PFSK-1 (cell line): ENCODE measurements at regions not wholly inside any gene's neighbourhood (a gene's known extent, or its start where the extent isn't known, plus 50 kb on each side); places are given as distances from the start of the nearest gene placed in this dataset.

Source experiments
- FOXP2 ChIP-seq: optimal IDR thresholded peaks from 2 replicates; pipeline ENCODE3; 2011; ENCODE audit warnings: borderline replicate concordance, control low read depth, inconsistent platforms; ENCODE audit not compliant: insufficient read depth; ENCODE audit errors: extremely low read length, extremely low read depth
- POLR2AphosphoS5 ChIP-seq: IDR thresholded peaks from 2 replicates; pipeline ENCODE4 v1.6.1; 2012; ENCODE audit warnings: low read depth, mild to moderate bottlenecking, control low read depth, low read length, moderate library complexity
- SIN3A ChIP-seq: IDR thresholded peaks from 2 replicates; pipeline ENCODE4 v1.6.1; 2012; ENCODE audit warnings: mild to moderate bottlenecking, low read length, moderate library complexity, borderline replicate concordance; ENCODE audit not compliant: insufficient read depth
- TAF1 ChIP-seq: IDR thresholded peaks from 2 replicates; pipeline ENCODE4 v1.6.1; 2012; ENCODE audit warnings: low read length, control low read depth, borderline replicate concordance; ENCODE audit not compliant: insufficient read depth
- TF ChIP-seq, protein P1 (sequence below), 2 experiments: IDR thresholded peaks; 2 replicates each; pipeline versions ENCODE4 v1.6.1 to v1.8.0; 2011 to 2012; ENCODE audit warnings: low read depth in 2 of 2, low read length in 2 of 2, control low read depth in 1 of 2, inconsistent platforms in 1 of 2, mild to moderate bottlenecking in 1 of 2, moderate library complexity in 1 of 2; ENCODE audit not compliant: insufficient read depth in 1 of 2

DNA sequence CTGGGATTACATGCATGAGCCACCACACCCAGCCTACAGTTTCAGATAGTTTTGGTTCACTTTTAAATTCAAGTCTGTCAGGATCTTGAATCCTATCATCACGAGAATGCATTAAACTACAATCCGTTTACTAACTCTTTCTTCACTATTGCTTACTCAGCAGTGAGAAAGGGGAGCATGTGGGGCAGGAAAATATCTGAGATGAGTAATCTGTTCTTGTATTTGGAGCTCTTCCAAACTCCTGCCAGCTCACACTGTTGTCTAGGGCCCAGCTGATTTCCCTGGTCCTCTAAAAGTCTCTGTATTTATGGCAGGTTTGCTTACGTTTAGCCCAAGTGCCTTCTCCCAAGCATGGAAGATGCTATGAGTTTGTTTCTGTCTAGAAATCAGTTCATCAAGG, 152.2 kb downstream of the FGF18 start:
- TF ChIP-seq, protein P1, sequence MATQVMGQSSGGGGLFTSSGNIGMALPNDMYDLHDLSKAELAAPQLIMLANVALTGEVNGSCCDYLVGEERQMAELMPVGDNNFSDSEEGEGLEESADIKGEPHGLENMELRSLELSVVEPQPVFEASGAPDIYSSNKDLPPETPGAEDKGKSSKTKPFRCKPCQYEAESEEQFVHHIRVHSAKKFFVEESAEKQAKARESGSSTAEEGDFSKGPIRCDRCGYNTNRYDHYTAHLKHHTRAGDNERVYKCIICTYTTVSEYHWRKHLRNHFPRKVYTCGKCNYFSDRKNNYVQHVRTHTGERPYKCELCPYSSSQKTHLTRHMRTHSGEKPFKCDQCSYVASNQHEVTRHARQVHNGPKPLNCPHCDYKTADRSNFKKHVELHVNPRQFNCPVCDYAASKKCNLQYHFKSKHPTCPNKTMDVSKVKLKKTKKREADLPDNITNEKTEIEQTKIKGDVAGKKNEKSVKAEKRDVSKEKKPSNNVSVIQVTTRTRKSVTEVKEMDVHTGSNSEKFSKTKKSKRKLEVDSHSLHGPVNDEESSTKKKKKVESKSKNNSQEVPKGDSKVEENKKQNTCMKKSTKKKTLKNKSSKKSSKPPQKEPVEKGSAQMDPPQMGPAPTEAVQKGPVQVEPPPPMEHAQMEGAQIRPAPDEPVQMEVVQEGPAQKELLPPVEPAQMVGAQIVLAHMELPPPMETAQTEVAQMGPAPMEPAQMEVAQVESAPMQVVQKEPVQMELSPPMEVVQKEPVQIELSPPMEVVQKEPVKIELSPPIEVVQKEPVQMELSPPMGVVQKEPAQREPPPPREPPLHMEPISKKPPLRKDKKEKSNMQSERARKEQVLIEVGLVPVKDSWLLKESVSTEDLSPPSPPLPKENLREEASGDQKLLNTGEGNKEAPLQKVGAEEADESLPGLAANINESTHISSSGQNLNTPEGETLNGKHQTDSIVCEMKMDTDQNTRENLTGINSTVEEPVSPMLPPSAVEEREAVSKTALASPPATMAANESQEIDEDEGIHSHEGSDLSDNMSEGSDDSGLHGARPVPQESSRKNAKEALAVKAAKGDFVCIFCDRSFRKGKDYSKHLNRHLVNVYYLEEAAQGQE (IDR thresholded peaks at IDR 0.05; ENCODE audit: insufficient read depth in 1 of 2, low read depth in 2 of 2, low read length in 2 of 2), result no peak
- no peak for TF ChIP-seq TAF1
- no peak for TF ChIP-seq SIN3A
- no peak for TF ChIP-seq POLR2AphosphoS5
- no peak for TF ChIP-seq FOXP2

DNA sequence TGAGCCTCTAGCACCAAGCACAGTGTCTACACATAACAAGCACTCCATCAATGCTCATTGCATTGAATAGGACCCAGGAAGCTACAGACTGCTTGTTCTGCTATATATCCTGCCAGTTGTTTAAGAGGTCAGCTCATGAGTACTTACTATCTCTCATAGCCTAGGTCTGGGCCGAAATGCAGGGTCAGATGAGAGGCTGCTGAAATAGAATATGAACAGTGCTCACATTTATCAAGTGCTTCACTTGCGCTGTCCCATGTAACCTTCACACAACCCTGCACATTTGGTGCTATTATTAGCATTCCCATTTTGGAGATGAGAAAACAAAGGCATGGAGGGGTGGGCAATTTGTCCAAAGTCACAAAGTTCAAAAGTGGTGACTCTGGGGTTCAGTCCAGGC, 153.6 kb downstream of the FGF18 start:
- TF ChIP-seq, protein P1 (IDR thresholded peaks at IDR 0.05; ENCODE audit: insufficient read depth in 1 of 2, low read depth in 2 of 2, low read length in 2 of 2), result no peak
- TF ChIP-seq TAF1, result no peak
- TF ChIP-seq FOXP2, result no peak
- no peak for TF ChIP-seq POLR2AphosphoS5
- TF ChIP-seq SIN3A, result no peak

GRCh38 chr5:171573451-171574225, 154.2 kb downstream of the FGF18 start:
- TF ChIP-seq TAF1 (no peak), FOXP2 (no peak), SIN3A (no peak), POLR2AphosphoS5 (no peak)
- TF ChIP-seq, protein P1 (IDR thresholded peaks at IDR 0.05; ENCODE audit: insufficient read depth in 1 of 2, low read depth in 2 of 2, low read length in 2 of 2), result no peak

- TF ChIP-seq POLR2AphosphoS5 (no peak), FOXP2 (no peak), TAF1 (no peak), SIN3A (no peak)
- TF ChIP-seq, protein P1 (IDR thresholded peaks at IDR 0.05; ENCODE audit: insufficient read depth in 1 of 2, low read depth in 2 of 2, low read length in 2 of 2), result no peak
Measured at GRCh38 chr5:171574376-171574775, 154.9 kb downstream of the FGF18 start.
